Right lung (tissue), 2 donors: ENCODE measurements at regions not wholly inside any gene's neighbourhood (a gene's known extent, or its start where the extent isn't known, plus 50 kb on each side); places are given as distances from the start of the nearest gene placed in this dataset.

Source experiments
- DNase-seq, 2 donors: peaks; one replicate each; pipeline ENCODE4 v3.0.0-alpha.2; 2013

GRCh38 chr2:71778936-71779773 lies 325.8 kb downstream of the DYSF start:
- DNase-seq: no peak

GRCh38 chr2:71778514-71778913 lies 325.2 kb downstream of the DYSF start:
- DNase-seq: no peak

- DNase-seq: no peak
These were observed 324.6 kb downstream of the DYSF start for GRCh38 chr2:71777946-71778345.

- DNase-seq: no peak
These were observed 322.9 kb downstream of the DYSF start for GRCh38 chr2:71776227-71776626.

GRCh38 chr2:71773218-71773617 lies 319.9 kb downstream of the DYSF start:
- no peak for DNase-seq

- DNase-seq: no peak
These were observed 319.3 kb downstream of the DYSF start for GRCh38 chr2:71772510-71773172.

GRCh38 chr2:71767663-71768062 lies 314.3 kb downstream of the DYSF start:
- no peak for DNase-seq

- DNase-seq: no peak
These were observed 305.7 kb downstream of the DYSF start for GRCh38 chr2:71759060-71759459.

GRCh38 chr2:71757351-71757750 lies 304.0 kb downstream of the DYSF start:
- no peak for DNase-seq

GRCh38 chr2:71756280-71756906 lies 303.0 kb downstream of the DYSF start:
- DNase-seq: no peak

- DNase-seq: no peak
These were observed 298.2 kb downstream of the DYSF start for GRCh38 chr2:71751590-71751989.

GRCh38 chr2:71749671-71750101 lies 296.3 kb downstream of the DYSF start:
- DNase-seq: no peak

GRCh38 chr2:71748227-71748626 lies 294.9 kb downstream of the DYSF start:
- DNase-seq: no peak

- DNase-seq: no peak
These were observed 294.2 kb downstream of the DYSF start for GRCh38 chr2:71747559-71747958.

- no peak for DNase-seq
These were observed 293.7 kb downstream of the DYSF start for GRCh38 chr2:71746946-71747501.

- no peak for DNase-seq
These were observed 291.4 kb downstream of the DYSF start for GRCh38 chr2:71744781-71745180.

GRCh38 chr2:71743995-71744675 lies 290.8 kb downstream of the DYSF start:
- no peak for DNase-seq

- DNase-seq: no peak
These were observed 289.7 kb downstream of the DYSF start for GRCh38 chr2:71742953-71743601.

- DNase-seq: no peak
These were observed 283.6 kb downstream of the DYSF start for GRCh38 chr2:71736986-71737385.

GRCh38 chr2:71736091-71736861 lies 282.9 kb downstream of the DYSF start:
- DNase-seq: peak; percentile 48 to 55
